Smooth muscle cell (in vitro differentiated cells): ENCODE measurements at regions not wholly inside any gene's neighbourhood (a gene's known extent, or its start where the extent isn't known, plus 50 kb on each side); places are given as distances from the start of the nearest gene placed in this dataset. TPM values are rescaled to one million over a fixed set of nuclear protein-coding genes. Genes with fewer than 3 reads are reported as not detected.

Source experiments
- DNase-seq: peaks from one replicate; lab custom pipeline; 2025; ENCODE audit not compliant: unreplicated experiment; lab: John Stamatoyannopoulos, UW
- H2AFZ ChIP-seq: fragments of 200-600 bp; sonication (generic); 2 replicates; pipeline ENCODE4 v1.6.0; 2016; ENCODE audit warnings: antibody characterized with exemption, low read depth, mild to moderate bottlenecking
- H3F3A ChIP-seq: fragments of 200-600 bp; sonication (generic); 2 replicates; pipeline ENCODE4 v1.6.0; 2017; ENCODE audit warnings: antibody characterized with exemption, low read depth
- H3K27ac ChIP-seq: fragments of 200-600 bp; sonication (generic); 2 replicates; pipeline ENCODE4 v1.5.1; 2016; ENCODE audit warnings: low read depth, mild to moderate bottlenecking
- H3K27me3 ChIP-seq: fragments of 200-600 bp; sonication (generic); 2 replicates; pipeline ENCODE4 v1.6.1; 2016; ENCODE audit warnings: low read depth, mild to moderate bottlenecking
- H3K36me3 ChIP-seq: fragments of 200-600 bp; sonication (generic); 2 replicates; pipeline ENCODE4 v1.5.1; 2016; ENCODE audit warnings: low read depth
- H3K4me1 ChIP-seq: fragments of 200-600 bp; sonication (generic); 2 replicates; pipeline ENCODE4 v1.5.1; 2016; ENCODE audit warnings: low read depth
- H3K4me2 ChIP-seq: fragments of 200-600 bp; sonication (generic); 2 replicates; pipeline ENCODE4 v1.6.0; 2016; ENCODE audit warnings: mild to moderate bottlenecking
- H3K4me3 ChIP-seq: fragments of 200-600 bp; sonication (generic); 2 replicates; pipeline ENCODE4 v1.5.1; 2016; ENCODE audit warnings: mild to moderate bottlenecking
- H3K79me2 ChIP-seq: fragments of 200-600 bp; sonication (generic); 2 replicates; pipeline ENCODE4 v1.6.0; 2016; ENCODE audit warnings: low read depth, mild to moderate bottlenecking
- H3K9ac ChIP-seq: fragments of 200-600 bp; sonication (generic); 2 replicates; pipeline ENCODE4 v1.6.0; 2016; ENCODE audit warnings: low read depth
- H3K9me3 ChIP-seq: fragments of 200-600 bp; sonication (generic); replicated peaks from 2 replicates; pipeline ENCODE4 v1.5.1; 2016; ENCODE audit warnings: low read depth
- H4K20me1 ChIP-seq: fragments of 200-600 bp; sonication (generic); 2 replicates; pipeline ENCODE4 v1.6.0; 2016; ENCODE audit warnings: low read depth
- WGBS: methylation state at CpG from one replicate; pipeline ENCODE4 v1.1.7; 2016; ENCODE audit warnings: low lambda C conversion rate; 5-methylcytosine and 5-hydroxymethylcytosine counted together
- small RNA-seq: library from RNA; depleted of rRNA; stranded (forward); fragments of <200 nt; gene quantifications from one replicate; pipeline ENCODE3, GENCODE V24; 2014
- TF ChIP-seq, protein P1 (sequence below): fragments of 200-600 bp; sonication (generic); IDR thresholded peaks from 2 replicates; pipeline ENCODE4 v1.5.1; 2017; ENCODE audit warnings: borderline replicate concordance, mild to moderate bottlenecking, antibody characterized with exemption; ENCODE audit not compliant: insufficient read depth, poor library complexity, severe bottlenecking

DNA sequence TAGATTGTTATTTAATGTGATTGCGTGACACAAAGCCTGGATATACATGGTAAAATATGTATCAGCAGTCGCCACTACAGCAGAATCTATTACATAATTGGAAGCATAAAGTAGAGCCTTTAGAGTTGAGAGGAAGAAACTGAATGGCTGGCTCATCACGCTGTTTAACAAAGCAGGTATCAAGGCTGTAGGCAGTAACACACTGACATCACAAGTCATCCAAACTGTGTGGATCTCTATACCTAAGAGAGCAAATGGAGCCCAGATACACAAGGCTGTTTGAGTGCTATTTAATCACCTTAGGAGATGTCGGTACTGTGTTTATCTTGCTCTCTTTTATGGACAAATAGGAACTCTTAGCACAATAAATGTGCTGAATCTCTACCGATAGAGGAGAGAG lies 864.4 kb downstream of the VGLL3 start:
- Histone ChIP-seq H3F3A (no peaks in the 10 kb centered on the region), H3K27ac (no peak overlapping the region), H3K9me3 (no peaks in the 10 kb centered on the region), H3K36me3 (no peaks in the 10 kb centered on the region), H3K4me3 (no peak overlapping the region), H3K79me2 (no peaks in the 10 kb centered on the region), H2AFZ (no peak overlapping the region), H4K20me1 (no peaks in the 10 kb centered on the region), H3K4me2 (no peak overlapping the region), H3K4me1 (no peaks in the 10 kb centered on the region), H3K27me3 (no peaks in the 10 kb centered on the region), H3K9ac (no peak overlapping the region)
- TF ChIP-seq, protein P1, sequence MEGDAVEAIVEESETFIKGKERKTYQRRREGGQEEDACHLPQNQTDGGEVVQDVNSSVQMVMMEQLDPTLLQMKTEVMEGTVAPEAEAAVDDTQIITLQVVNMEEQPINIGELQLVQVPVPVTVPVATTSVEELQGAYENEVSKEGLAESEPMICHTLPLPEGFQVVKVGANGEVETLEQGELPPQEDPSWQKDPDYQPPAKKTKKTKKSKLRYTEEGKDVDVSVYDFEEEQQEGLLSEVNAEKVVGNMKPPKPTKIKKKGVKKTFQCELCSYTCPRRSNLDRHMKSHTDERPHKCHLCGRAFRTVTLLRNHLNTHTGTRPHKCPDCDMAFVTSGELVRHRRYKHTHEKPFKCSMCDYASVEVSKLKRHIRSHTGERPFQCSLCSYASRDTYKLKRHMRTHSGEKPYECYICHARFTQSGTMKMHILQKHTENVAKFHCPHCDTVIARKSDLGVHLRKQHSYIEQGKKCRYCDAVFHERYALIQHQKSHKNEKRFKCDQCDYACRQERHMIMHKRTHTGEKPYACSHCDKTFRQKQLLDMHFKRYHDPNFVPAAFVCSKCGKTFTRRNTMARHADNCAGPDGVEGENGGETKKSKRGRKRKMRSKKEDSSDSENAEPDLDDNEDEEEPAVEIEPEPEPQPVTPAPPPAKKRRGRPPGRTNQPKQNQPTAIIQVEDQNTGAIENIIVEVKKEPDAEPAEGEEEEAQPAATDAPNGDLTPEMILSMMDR = no peak
- 88% methylated on average over 5 of the region's 5 CpGs for WGBS
- no peak for DNase-seq

Small RNA genes lying in the stretch of these regions (small RNA-seq; reads per million reads assigned to genes)
- not detected for gene AC108706.1
- gene RNU6-1129P = not detected
